Endothelial cell of umbilical vein (primary cell): ENCODE measurements at regions not wholly inside any gene's neighbourhood (a gene's known extent, or its start where the extent isn't known, plus 50 kb on each side); places are given as distances from the start of the nearest gene placed in this dataset.

Source experiments
- EZH2 ChIP-seq: IDR thresholded peaks from 2 replicates; pipeline ENCODE4 v1.6.1; 2012; ENCODE audit warnings: borderline replicate concordance, low read depth, mild to moderate bottlenecking, moderate library complexity, low read length, inconsistent platforms; ENCODE audit not compliant: severe bottlenecking
- FOS ChIP-seq: IDR thresholded peaks from 2 replicates; pipeline ENCODE4 v1.6.1; 2011; ENCODE audit warnings: mild to moderate bottlenecking, low read length, moderate library complexity, borderline replicate concordance; ENCODE audit not compliant: insufficient read depth
- GATA2 ChIP-seq: IDR thresholded peaks from 2 replicates; pipeline ENCODE4 v1.7.0; 2011; ENCODE audit warnings: low read depth, mild to moderate bottlenecking, moderate library complexity, mixed read lengths, low read length; ENCODE audit not compliant: insufficient read length, insufficient read depth
- POLR2A ChIP-seq: IDR thresholded peaks from 2 replicates; pipeline ENCODE4 v1.6.1; 2012; ENCODE audit warnings: low read depth, mild to moderate bottlenecking, control low read depth, low read length
- POLR2AphosphoS5 ChIP-seq: IDR thresholded peaks from 2 replicates; pipeline ENCODE4 v1.6.1; 2012; ENCODE audit warnings: low read depth, mild to moderate bottlenecking, control low read depth, low read length, moderate library complexity; ENCODE audit not compliant: insufficient read depth
- TF ChIP-seq, protein P1 (sequence below), 2 donors: IDR thresholded peaks; 1 replicate in 1 of 2; 2 replicates in 1 of 2; pipeline ENCODE4 v1.5.1; 2011; ENCODE audit warnings: low read length in 2 of 2, mild to moderate bottlenecking in 2 of 2, moderate library complexity in 2 of 2, control low read depth in 1 of 2, inconsistent platforms in 1 of 2, low read depth in 1 of 2; ENCODE audit not compliant: insufficient read depth in 1 of 2; ENCODE audit errors: extremely low read depth in 1 of 2

DNA sequence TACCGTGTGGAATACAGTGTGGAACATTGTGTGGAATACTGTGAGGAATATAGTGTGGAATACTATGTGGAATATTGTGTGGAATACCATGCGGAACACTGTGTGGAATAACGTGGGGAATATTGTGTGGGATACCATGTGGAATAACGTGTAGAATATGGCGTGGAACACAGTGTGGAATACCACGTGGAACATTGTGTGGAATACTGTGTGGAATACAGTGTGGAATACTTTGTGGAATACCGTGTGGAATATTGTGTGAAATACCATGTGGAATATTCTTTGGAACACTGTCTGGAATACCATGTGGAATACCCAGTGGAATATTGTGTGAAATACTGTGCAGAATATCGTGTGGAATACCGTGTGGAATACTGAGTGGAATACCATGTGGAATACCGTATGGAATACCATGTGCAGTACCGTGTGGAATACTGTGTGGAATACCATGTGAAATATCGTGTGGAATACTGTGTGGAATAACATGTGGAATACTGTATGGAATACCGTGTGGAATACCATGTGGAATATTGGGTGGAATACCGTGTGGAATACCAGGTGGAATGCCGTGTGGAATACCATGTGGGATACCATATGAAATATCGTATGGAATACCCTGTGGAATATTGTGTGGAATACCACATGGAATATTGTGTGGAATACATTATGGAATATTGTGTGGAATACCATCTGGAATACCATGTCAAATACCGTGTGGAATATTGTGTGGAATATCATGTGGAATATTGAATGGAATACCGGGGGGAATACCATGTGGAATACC is 133.1 kb upstream of the CHST15 start:
- TF ChIP-seq, protein P1, sequence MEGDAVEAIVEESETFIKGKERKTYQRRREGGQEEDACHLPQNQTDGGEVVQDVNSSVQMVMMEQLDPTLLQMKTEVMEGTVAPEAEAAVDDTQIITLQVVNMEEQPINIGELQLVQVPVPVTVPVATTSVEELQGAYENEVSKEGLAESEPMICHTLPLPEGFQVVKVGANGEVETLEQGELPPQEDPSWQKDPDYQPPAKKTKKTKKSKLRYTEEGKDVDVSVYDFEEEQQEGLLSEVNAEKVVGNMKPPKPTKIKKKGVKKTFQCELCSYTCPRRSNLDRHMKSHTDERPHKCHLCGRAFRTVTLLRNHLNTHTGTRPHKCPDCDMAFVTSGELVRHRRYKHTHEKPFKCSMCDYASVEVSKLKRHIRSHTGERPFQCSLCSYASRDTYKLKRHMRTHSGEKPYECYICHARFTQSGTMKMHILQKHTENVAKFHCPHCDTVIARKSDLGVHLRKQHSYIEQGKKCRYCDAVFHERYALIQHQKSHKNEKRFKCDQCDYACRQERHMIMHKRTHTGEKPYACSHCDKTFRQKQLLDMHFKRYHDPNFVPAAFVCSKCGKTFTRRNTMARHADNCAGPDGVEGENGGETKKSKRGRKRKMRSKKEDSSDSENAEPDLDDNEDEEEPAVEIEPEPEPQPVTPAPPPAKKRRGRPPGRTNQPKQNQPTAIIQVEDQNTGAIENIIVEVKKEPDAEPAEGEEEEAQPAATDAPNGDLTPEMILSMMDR (IDR thresholded peaks at IDR 0.05; ENCODE audit: extremely low read depth in 1 of 2, insufficient read depth in 1 of 2, low read depth in 1 of 2, low read length in 2 of 2), result no peak
- TF ChIP-seq EZH2 (no peak), FOS (no peak), POLR2A (no peak), POLR2AphosphoS5 (no peak), GATA2 (no peak)
